GM19351 (cell line): ENCODE measurements at regions not wholly inside any gene's neighbourhood (a gene's known extent, or its start where the extent isn't known, plus 50 kb on each side); places are given as distances from the start of the nearest gene placed in this dataset.
A peak's percentile ranks its signal among the peaks of the same experiment; 100 is the strongest.

ENCODE experiments used
- ATAC-seq: cut with Tn5 transposase; IDR thresholded peaks from one replicate; pipeline ENCODE4 v1.9.1; 2021; ENCODE audit warnings: mild to moderate bottlenecking, moderate library complexity; ENCODE audit not compliant: unreplicated experiment

DNA sequence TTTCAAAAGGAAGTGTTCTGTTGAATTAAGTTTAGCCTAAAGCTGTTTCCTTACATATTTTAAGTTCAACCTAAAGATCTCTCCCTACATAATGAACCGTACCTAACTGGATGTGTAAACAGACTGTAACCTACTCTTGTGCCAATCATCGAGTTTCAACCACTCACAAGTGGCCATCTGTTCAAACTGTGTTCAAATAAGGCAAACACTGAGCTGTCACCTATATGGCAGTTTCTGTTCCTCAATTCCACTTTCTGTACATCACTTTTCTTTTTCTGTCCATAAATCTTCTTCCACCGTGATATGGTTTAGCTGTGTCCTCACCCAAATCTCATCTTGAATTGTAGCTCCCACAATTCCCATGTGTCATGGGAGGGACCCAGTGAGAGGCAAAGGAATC lies 428.6 kb downstream of the HACE1 start:
- peak; percentile 84 for ATAC-seq

DNA sequence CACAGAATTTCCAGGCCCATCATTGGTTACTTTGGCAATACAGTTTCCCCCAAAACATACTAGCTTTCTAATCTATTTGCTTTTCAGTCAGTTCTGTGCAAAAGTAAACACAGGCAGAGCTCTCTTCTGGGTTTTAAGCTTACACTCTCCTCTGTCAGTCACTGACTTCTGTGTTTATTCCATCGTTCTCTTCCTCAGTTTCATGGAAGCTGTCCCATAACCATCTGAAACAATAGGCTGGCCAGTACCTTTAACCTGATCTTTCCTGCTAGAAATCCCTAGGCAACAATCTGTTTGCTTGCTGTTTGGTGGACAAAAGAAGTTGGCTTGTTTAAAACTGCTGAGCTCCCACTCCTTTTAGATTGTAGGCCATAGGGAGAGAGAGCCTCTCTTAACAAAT lies 431.5 kb downstream of the HACE1 start:
- no peak for ATAC-seq

DNA sequence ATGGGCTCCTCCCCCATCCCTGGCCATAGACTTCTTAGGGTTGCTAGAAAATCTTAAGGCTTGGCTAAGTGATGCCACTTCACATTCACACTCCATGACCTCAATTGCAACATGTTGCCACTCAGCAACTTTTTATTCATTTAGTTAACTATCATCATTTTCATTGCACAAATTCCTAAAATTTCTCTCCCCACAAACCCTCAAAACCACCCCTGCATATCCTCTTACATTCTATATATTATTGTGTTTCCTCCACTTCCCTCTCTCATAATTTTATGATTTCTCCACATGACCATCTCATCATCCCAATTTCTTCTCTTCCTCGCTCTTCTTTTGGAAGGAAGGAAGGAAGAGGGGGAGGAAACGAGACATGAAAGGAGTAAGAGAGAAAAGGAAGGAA lies 436.0 kb downstream of the HACE1 start:
- ATAC-seq: no peak

- no peak for ATAC-seq
Measured at GRCh38 chr6:104421650-104422049, 438.1 kb downstream of the HACE1 start.

- ATAC-seq: no peak
Measured at GRCh38 chr6:104418839-104419238, 440.9 kb downstream of the HACE1 start.

DNA sequence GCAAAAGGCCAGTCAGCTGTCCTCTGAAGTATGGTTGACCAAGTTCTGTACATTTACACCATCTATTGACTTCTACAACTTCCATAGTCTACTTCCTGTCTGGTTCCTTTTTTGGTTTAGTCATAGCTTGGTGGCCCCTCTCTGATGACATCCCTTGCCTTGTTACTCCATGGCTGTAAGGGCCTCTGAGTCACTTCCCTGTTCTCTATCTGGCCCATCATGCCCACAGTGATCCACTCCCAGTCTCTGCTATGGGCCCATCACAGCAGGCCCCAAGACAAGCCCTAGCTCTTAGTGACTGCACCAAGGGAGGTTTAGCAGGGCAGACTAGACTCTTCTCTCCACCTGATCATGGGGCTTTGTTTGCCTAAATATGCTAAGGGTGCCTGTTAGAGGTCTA lies 441.6 kb downstream of the HACE1 start:
- ATAC-seq: no peak

DNA sequence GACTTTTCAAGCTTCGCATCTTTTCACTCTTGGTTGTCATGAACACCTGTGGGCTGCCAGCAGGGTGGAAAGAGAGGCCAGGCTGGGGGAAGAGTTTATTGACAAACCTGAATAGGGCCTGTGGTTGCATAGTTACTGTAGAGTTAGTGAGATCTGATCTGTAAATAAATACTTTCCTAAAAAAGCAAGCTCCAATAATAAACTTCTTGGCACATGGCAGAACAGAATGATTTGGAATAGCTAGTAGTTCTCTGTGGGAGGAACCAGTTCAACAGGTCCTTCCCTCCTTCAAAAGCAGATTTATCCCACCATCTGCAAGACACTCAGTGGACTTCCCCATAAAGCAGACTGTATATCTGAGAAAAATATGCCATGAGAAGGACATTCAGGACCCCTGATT lies 445.0 kb downstream of the HACE1 start:
- ATAC-seq: no peak

DNA sequence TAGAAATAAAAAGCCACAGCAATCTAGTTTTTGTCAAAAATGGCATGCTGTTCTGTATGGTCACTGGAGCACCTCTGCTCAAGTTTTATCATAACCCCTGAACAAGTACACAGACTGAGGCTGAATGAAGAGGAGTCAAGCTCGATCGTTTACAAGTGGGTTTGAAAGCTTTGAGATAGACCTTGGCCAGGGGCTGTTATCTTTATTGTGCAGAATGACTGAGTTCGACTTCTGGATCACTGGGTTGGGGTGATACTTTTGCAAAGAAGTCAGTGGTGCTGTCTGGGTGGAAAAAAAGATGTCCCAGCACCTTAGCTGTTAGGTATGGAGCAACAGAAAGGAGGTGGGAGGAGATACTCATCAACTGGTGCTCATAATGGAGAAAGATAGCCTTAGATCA lies 446.0 kb downstream of the HACE1 start:
- no peak for ATAC-seq

GRCh38 chr6:104411302-104411701 lies 448.4 kb downstream of the HACE1 start:
- no peak for ATAC-seq

- no peak for ATAC-seq
Measured at GRCh38 chr6:104409913-104410312, 449.8 kb downstream of the HACE1 start.

GRCh38 chr6:104407957-104408356 lies 451.8 kb downstream of the HACE1 start:
- ATAC-seq: no peak

DNA sequence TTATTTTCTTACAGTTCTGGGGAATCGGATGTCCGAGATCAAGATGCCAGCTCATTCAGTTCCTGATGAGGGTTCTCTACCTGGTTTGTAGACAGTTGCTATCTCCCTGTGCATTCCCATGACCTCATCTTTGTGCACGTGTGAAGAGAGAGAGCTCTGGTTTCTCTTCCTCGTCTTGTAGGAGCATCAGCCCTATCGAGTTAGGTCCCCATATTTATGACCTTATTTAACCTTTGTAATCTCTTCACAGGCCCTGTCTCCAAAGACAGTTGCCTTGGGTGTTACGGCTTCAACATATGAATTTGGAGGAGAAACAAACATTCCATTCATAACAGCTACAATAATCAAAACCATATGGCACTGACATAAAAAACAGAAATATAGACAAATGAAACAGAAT lies 455.3 kb downstream of the HACE1 start:
- peak; percentile 60 for ATAC-seq

DNA sequence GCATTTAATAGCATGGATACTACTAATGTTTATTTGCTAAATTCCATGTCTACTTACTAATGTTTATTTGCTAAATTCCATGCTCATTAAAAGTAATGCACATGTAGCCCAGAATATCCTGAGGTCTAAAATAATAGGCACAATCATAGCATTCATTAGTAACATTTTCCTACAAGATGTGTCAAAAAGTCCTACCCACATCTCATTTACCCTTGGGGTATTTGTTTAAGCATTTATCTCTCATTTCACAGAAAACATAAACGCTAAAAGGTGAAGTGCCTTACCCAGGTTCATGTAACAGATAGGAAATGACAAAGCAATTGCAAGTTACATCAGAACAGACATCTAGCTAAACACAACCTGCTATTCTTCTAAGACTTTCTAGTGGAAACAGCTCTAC lies 457.1 kb downstream of the HACE1 start:
- no peak for ATAC-seq

GRCh38 chr6:104401926-104402325 lies 457.8 kb downstream of the HACE1 start:
- ATAC-seq: no peak

DNA sequence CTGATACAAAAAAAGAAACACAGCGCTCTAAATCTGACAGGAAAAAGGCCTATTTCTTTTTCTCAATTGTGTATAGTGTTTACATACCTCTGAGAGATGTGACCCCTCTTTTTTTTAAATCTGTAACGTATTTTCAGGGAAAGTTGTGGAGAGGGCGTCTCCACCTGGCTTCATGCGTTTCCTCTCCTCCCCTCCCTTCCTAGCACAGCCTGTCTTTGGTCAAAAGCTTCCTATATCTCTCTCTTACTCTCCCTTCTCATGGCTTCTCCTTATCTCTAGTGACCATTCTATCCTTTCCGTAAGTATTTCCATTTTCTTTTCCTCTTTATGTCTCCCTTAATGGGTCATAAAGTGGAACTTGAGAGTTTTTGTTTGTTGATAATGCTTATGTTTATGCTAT lies 458.9 kb downstream of the HACE1 start:
- no peak for ATAC-seq

GRCh38 chr6:104396077-104396476 lies 463.6 kb downstream of the HACE1 start:
- ATAC-seq: no peak

- no peak for ATAC-seq
Measured at GRCh38 chr6:104381907-104382306, 477.8 kb downstream of the HACE1 start.

DNA sequence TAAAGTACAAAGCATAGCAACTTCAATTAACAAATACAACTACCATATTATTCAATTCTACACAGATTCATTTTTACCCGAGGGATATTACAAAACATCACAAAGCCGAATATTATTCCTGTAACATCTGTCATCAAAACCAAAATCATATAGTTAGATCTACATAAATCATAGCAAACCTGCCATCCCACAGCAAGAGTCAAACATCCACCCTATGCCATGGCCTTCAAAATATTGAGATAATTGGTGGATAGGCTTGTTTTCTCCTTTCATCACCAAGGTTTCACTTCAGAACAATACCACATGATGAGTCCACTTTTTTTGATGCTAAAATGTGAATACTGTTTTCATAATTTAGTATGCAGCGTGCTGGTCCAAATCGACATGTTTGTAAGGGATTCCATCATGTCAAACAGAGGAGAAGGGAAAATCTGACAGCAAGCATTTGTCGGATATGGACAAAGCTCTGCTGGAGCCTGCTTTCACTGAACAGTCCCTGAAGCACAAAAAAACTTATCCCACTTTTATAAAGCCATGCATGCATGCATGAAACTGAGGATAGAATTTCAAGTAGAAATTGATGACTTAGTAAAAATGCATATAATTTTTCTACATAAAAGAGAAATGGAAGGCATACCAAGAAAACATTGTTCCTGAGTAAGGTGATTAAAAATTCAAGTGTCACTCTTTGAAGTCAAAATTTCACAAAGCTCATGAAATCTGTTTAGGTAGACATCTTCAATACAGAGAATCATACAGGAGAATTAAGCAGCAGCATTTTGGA lies 494.1 kb downstream of the HACE1 start:
- no peak for ATAC-seq

DNA sequence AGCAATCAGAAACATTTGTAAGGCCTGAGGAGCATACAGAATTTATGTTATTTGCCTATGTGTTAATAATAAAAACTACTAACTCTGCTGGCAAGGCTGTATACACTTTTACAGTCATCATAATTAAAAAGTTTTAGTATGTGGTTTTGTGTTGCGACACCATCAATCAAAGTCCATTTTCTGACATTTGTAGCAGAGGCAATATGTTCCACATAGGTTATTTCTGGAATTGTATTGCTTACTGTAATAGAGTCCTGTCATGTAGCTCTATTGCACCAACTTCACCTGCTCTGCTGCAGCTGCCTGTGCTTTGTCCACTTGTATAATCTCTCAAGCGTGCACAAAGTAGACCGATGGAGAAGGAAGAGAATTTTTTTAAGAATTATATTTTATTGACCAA lies 501.8 kb downstream of the HACE1 start:
- no peak for ATAC-seq

DNA sequence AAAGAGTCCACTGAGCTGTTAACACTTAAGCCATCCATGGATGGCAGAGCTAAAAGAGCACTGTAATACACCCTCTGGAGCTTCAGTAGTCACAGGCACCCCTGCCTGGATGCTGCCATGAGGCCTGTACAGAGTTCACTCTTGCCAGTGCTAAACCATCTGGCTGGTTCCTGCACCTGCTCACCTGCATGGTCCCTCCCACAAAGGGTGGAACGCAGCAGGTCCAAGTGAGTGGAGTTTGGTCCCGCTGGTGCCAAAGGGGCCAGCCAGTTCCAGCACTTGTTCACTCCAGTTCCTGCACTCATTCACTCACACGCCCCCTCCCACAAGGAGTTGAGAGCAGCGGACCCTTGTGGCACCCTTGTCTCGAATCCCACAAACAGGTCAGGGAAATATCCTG lies 503.5 kb downstream of the HACE1 start:
- ATAC-seq: no peak

DNA sequence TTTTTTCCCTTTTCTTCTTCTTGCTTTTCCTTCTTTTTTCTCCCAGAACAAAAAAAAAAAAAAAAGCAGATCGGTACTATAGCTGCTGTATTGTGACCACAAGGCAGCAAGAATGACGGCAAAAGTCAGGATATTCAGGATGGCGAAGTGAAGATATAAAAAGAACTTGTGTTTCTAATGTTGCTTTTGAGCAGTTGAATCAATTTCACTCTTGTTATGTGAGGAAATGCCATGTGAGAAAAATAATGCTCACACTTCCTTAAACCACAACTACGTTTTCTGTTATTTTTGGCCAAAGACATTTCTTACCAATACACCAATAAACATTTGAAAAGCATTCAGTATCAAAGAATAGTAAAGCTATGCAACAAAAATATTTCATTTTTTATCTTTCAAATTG lies 510.5 kb downstream of the HACE1 start:
- no peak for ATAC-seq

GRCh38 chr6:104344223-104344622 lies 515.5 kb downstream of the HACE1 start:
- ATAC-seq: no peak

DNA sequence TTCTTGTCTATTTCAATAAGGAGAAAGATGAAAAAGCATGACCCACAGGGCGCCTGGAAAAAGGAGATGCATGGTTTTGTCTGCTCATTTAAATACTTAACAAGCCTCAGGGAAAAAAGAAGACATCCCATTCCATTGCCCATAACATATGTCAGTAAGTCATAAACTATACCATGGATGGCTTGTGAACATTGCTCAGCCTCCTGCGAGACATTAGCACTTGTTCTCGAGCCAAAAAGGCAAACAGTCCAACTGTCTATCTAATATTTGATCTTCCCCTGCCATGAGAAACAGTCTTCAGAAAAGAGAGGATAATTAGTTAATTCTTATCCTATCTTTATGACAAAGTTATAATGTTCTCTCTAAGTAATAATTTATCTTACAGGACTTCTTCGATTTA lies 527.4 kb downstream of the HACE1 start:
- ATAC-seq: no peak
